ENCODE measurements at regions not wholly inside any gene's neighbourhood (a gene's known extent, or its start where the extent isn't known, plus 50 kb on each side); places are given as distances from the start of the nearest gene placed in this dataset.

GRCh38 chr3:116958291-116958690 lies 248.7 kb downstream of the TUSC7 start:
- intact Hi-C loops (cut with DNase I), result no loop called here
- no peaks in the 10 kb centered on the region for H3K4me1 ChIP-seq (replicated peaks)
- DNase-seq (ENCODE audit: low spot score), result no peak
- TF ChIP-seq CTCF (IDR thresholded peaks at IDR 0.05) (no peak), POLR2A (IDR thresholded peaks at IDR 0.05) (no peak), POLR2AphosphoS5 (IDR thresholded peaks at IDR 0.05) (no peak)
- H3K36me3 ChIP-seq, result no peaks in the 10 kb centered on the region
- no peaks in the 10 kb centered on the region for H3K27me3 ChIP-seq (replicated peaks; ENCODE audit: insufficient read depth)
- H3K27ac ChIP-seq, result no peak overlapping the region
- H3K4me3 ChIP-seq, result no peak overlapping the region
- WGBS, result 75% methylated on average over 3 of the region's 3 CpGs
- H3K9me3 ChIP-seq, result no peaks in the 10 kb centered on the region

- intact Hi-C loops (cut with DNase I), result no loop called here
- Histone ChIP-seq H3K4me1 (replicated peaks) (no peaks in the 10 kb centered on the region), H3K4me3 (no peak overlapping the region), H3K27me3 (replicated peaks; ENCODE audit: insufficient read depth) (no peaks in the 10 kb centered on the region), H3K36me3 (no peaks in the 10 kb centered on the region), H3K9me3 (no peaks in the 10 kb centered on the region), H3K27ac (no peak overlapping the region)
- TF ChIP-seq CTCF (IDR thresholded peaks at IDR 0.05) (no peak), POLR2AphosphoS5 (IDR thresholded peaks at IDR 0.05) (no peak), POLR2A (IDR thresholded peaks at IDR 0.05) (no peak)
- no peak for DNase-seq (ENCODE audit: low spot score)
- 90% methylated on average over 4 of the region's 4 CpGs for WGBS
Measured at GRCh38 chr3:116961106-116961505, 251.5 kb downstream of the TUSC7 start.

- intact Hi-C loops (cut with DNase I), result no loop called here
Measured at GRCh38 chr3:116963802-116964201, 254.2 kb downstream of the TUSC7 start.

GRCh38 chr3:116966649-116967048 lies 257.1 kb downstream of the TUSC7 start:
- Histone ChIP-seq H3K4me3 (no peak overlapping the region), H3K4me1 (replicated peaks) (no peaks in the 10 kb centered on the region), H3K36me3 (no peaks in the 10 kb centered on the region), H3K9me3 (no peaks in the 10 kb centered on the region), H3K27ac (no peak overlapping the region), H3K27me3 (replicated peaks; ENCODE audit: insufficient read depth) (no peaks in the 10 kb centered on the region)
- intact Hi-C loops (cut with DNase I), result no loop called here
- 69% methylated on average over 2 of the region's 2 CpGs for WGBS
- no peak for TF ChIP-seq POLR2A (IDR thresholded peaks at IDR 0.05)
- TF ChIP-seq POLR2AphosphoS5 (IDR thresholded peaks at IDR 0.05), result no peak
- TF ChIP-seq CTCF (IDR thresholded peaks at IDR 0.05), result no peak
- no peak for DNase-seq (ENCODE audit: low spot score)

More at GRCh38 chr3:116963802-116964201, 254.2 kb downstream of the TUSC7 start:
- no peak overlapping the region for H3K27ac ChIP-seq
- no peaks in the 10 kb centered on the region for H3K9me3 ChIP-seq
- no peak for TF ChIP-seq POLR2A (IDR thresholded peaks at IDR 0.05)
- TF ChIP-seq CTCF (IDR thresholded peaks at IDR 0.05), result no peak
- no peak for TF ChIP-seq POLR2AphosphoS5 (IDR thresholded peaks at IDR 0.05)
- no peaks in the 10 kb centered on the region for H3K4me1 ChIP-seq (replicated peaks)
- whole genome bisulfite sequencing, result 84% methylated on average over 3 of the region's 3 CpGs
- no peaks in the 10 kb centered on the region for H3K27me3 ChIP-seq (replicated peaks; ENCODE audit: insufficient read depth)
- H3K4me3 ChIP-seq, result no peak overlapping the region
- H3K36me3 ChIP-seq, result no peaks in the 10 kb centered on the region
- DNase-seq (ENCODE audit: low spot score), result no peak

GRCh38 chr3:116969135-116969534 lies 259.6 kb downstream of the TUSC7 start:
- no peak for DNase-seq (ENCODE audit: low spot score)
- H3K4me1 ChIP-seq (replicated peaks), result no peaks in the 10 kb centered on the region
- TF ChIP-seq POLR2AphosphoS5 (IDR thresholded peaks at IDR 0.05) (no peak), CTCF (IDR thresholded peaks at IDR 0.05) (no peak), POLR2A (IDR thresholded peaks at IDR 0.05) (no peak)
- 87% methylated on average over 6 of the region's 6 CpGs for WGBS
- no peaks in the 10 kb centered on the region for H3K36me3 ChIP-seq
- intact Hi-C loops (cut with DNase I), result no loop called here
- H3K27ac ChIP-seq, result no peak overlapping the region
- H3K27me3 ChIP-seq (replicated peaks; ENCODE audit: insufficient read depth), result no peaks in the 10 kb centered on the region
- H3K9me3 ChIP-seq, result no peaks in the 10 kb centered on the region
- no peak overlapping the region for H3K4me3 ChIP-seq

Data from prostate gland (tissue), 2 donors.